H1 (cell line): ENCODE measurements at regions not wholly inside any gene's neighbourhood (a gene's known extent, or its start where the extent isn't known, plus 50 kb on each side); places are given as distances from the start of the nearest gene placed in this dataset.

ENCODE experiments used
- CTCF ChIA-PET: fragments of 300-600 bp; sonication (Branson Sonifier 250); formaldehyde crosslinking; loops from one replicate; lab custom pipeline; 2021; ENCODE audit not compliant: partially characterized antibody; lab: Charles Lee
- POLR2A ChIA-PET: fragments of 300-600 bp; sonication (Branson Sonifier 250); formaldehyde crosslinking; loops from one replicate; lab custom pipeline; 2021; ENCODE audit warnings: inconsistent platforms; ENCODE audit not compliant: partially characterized antibody; lab: Charles Lee
- DNase-seq, 2 experiments: peaks; one replicate each; pipeline versions ENCODE4 v3.0.0 to v3.0.0-alpha.2; 2010 to 2022; ENCODE audit warnings: low spot score in 2 of 2, low read depth in 1 of 2, mixed read lengths in 1 of 2
- FAIRE-seq: peaks from 2 replicates; lab custom pipeline; 2011; peaks lifted over from hg19 to GRCh38; lab: Jason Lieb, UNC
- H2AFZ ChIP-seq: 2 replicates; pipeline ENCODE4 v1.8.1; 2012; ENCODE audit warnings: low read length, inconsistent platforms
- H2AK5ac ChIP-seq: 2 replicates; pipeline ENCODE4 v1.6.1; 2013; ENCODE audit warnings: low read depth, low read length
- H2BK120ac ChIP-seq: replicated peaks from 2 replicates; pipeline ENCODE3; 2013; ENCODE audit warnings: low read depth, low read length, inconsistent platforms
- H2BK12ac ChIP-seq: 2 replicates; pipeline ENCODE4 v1.6.1; 2013; ENCODE audit warnings: low read depth, low read length
- H2BK15ac ChIP-seq: 2 replicates; pipeline ENCODE4 v1.6.1; 2013; ENCODE audit warnings: low read length
- H2BK20ac ChIP-seq: 2 replicates; pipeline ENCODE4 v1.6.1; 2013; ENCODE audit warnings: low read length
- H2BK5ac ChIP-seq: 2 replicates; pipeline ENCODE4 v1.6.1; 2013; ENCODE audit warnings: low read depth, low read length
- H3K14ac ChIP-seq: 2 replicates; pipeline ENCODE4 v1.6.1; 2013; ENCODE audit warnings: inconsistent platforms; ENCODE audit not compliant: insufficient read length
- H3K18ac ChIP-seq: 2 replicates; pipeline ENCODE4 v1.6.1; 2013; ENCODE audit warnings: low read length; ENCODE audit errors: extremely low read depth
- H3K23ac ChIP-seq: 2 replicates; pipeline ENCODE4 v1.6.1; 2013; ENCODE audit warnings: inconsistent platforms; ENCODE audit not compliant: insufficient read length
- H3K23me2 ChIP-seq: 2 replicates; pipeline ENCODE4 v1.6.1; 2013; ENCODE audit warnings: low read depth, low read length
- H3K27ac ChIP-seq: 2 replicates; pipeline ENCODE4 v1.6.1; 2011; ENCODE audit warnings: low read depth, low read length, inconsistent platforms
- H3K27me3 ChIP-seq, 4 experiments: replicated peaks in 1 of 4; 1 replicate in 1 of 4; 2 replicates in 3 of 4; pipeline versions ENCODE4 v1.6.1 to v1.8.1; 2011 to 2013; ENCODE audit warnings: low read length in 3 of 4, mild to moderate bottlenecking in 3 of 4, inconsistent platforms in 2 of 4, mixed read lengths in 2 of 4, moderate library complexity in 1 of 4; ENCODE audit not compliant: control insufficient read depth in 3 of 4, insufficient read depth in 3 of 4; ENCODE audit errors: extremely low read depth in 1 of 4
- H3K36me3 ChIP-seq, 4 experiments: 2 replicates each; pipeline versions ENCODE4 v1.6.1 to v1.8.1; 2011 to 2013; ENCODE audit warnings: mild to moderate bottlenecking in 4 of 4, low read length in 3 of 4, moderate library complexity in 2 of 4, control low read depth in 1 of 4, inconsistent platforms in 1 of 4; ENCODE audit not compliant: insufficient read depth in 4 of 4, control insufficient read depth in 2 of 4
- H3K4ac ChIP-seq: replicated peaks from 2 replicates; pipeline ENCODE3; 2013; ENCODE audit warnings: low read length, low read depth, mixed read lengths, inconsistent platforms; ENCODE audit not compliant: insufficient read length
- H3K4me1 ChIP-seq, 4 experiments: replicated peaks in 1 of 4; 1 replicate in 1 of 4; 2 replicates in 3 of 4; pipeline versions ENCODE4 v1.6.1 to v1.8.1; 2011 to 2013; ENCODE audit warnings: low read length in 3 of 4, inconsistent platforms in 2 of 4, mixed read lengths in 1 of 4; ENCODE audit not compliant: insufficient read depth in 4 of 4, control insufficient read depth in 3 of 4
- H3K4me2 ChIP-seq, 2 experiments: 2 replicates each; pipeline versions ENCODE4 v1.6.1 to v1.8.1; 2011 to 2013; ENCODE audit warnings: low read depth in 2 of 2, low read length in 2 of 2, control low read depth in 1 of 2, inconsistent platforms in 1 of 2, mild to moderate bottlenecking in 1 of 2; ENCODE audit not compliant: insufficient read depth in 1 of 2
- H3K4me3 ChIP-seq, 4 experiments: fragments of 200-600, 300-600 bp in 1 of 4; sonication (generic), shearing (Covaris generic), sonication (Bioruptor Twin) in 1 of 4; 2 replicates each; pipeline versions ENCODE4 v1.5.1 to v1.8.1; 2011 to 2016; ENCODE audit warnings: low read length in 4 of 4, low read depth in 3 of 4, control low read depth in 2 of 4, inconsistent platforms in 2 of 4, mild to moderate bottlenecking in 2 of 4, mixed read lengths in 1 of 4, moderate library complexity in 1 of 4; ENCODE audit not compliant: insufficient read depth in 2 of 4; ENCODE audit errors: extremely low read depth in 1 of 4
- H3K56ac ChIP-seq: replicated peaks from 2 replicates; pipeline ENCODE3; 2013; ENCODE audit warnings: low read depth, mild to moderate bottlenecking, mixed read lengths, low read length, inconsistent platforms; ENCODE audit not compliant: insufficient read length
- H3K79me1 ChIP-seq: 2 replicates; pipeline ENCODE4 v1.6.1; 2013; ENCODE audit warnings: low read depth, low read length, control low read depth
- H3K79me2 ChIP-seq, 2 experiments: 2 replicates each; pipeline versions ENCODE4 v1.6.1 to v1.8.1; 2012 to 2013; ENCODE audit warnings: low read length in 2 of 2, mild to moderate bottlenecking in 2 of 2, inconsistent platforms in 1 of 2; ENCODE audit not compliant: insufficient read depth in 2 of 2, control insufficient read depth in 1 of 2
- H3K9ac ChIP-seq, 4 experiments: replicated peaks in 1 of 4; 1 replicate in 1 of 4; 2 replicates in 3 of 4; pipeline versions ENCODE4 v1.6.1 to v1.8.1; 2011 to 2013; ENCODE audit warnings: low read depth in 3 of 4, low read length in 3 of 4, control low read depth in 2 of 4, mild to moderate bottlenecking in 2 of 4, moderate library complexity in 2 of 4, inconsistent platforms in 1 of 4; ENCODE audit errors: extremely low read depth in 1 of 4
- H3K9me3 ChIP-seq, 2 experiments: 2 replicates each; pipeline versions ENCODE4 v1.6.1 to v1.8.1; 2012 to 2013; ENCODE audit warnings: mild to moderate bottlenecking in 2 of 2, moderate library complexity in 2 of 2, control low read depth in 1 of 2, inconsistent platforms in 1 of 2, low read depth in 1 of 2, low read length in 1 of 2, mixed read lengths in 1 of 2; ENCODE audit not compliant: insufficient read depth in 2 of 2
- H4K20me1 ChIP-seq, 2 experiments: replicated peaks in 1 of 2; 2 replicates each; pipeline versions ENCODE3 to v1.8.1; 2011 to 2013; ENCODE audit warnings: inconsistent platforms in 2 of 2, low read length in 2 of 2, mild to moderate bottlenecking in 1 of 2; ENCODE audit not compliant: insufficient read depth in 2 of 2, control insufficient read depth in 1 of 2
- H4K5ac ChIP-seq: 2 replicates; pipeline ENCODE4 v1.6.1; 2013; ENCODE audit warnings: low read length, low read depth, mixed read lengths, inconsistent platforms; ENCODE audit not compliant: insufficient read length
- H4K8ac ChIP-seq: 2 replicates; pipeline ENCODE4 v1.8.0; 2013; ENCODE audit warnings: mild to moderate bottlenecking, moderate library complexity, low read length, inconsistent platforms; ENCODE audit not compliant: insufficient read depth; ENCODE audit errors: extremely low read depth
- H4K91ac ChIP-seq: replicated peaks from 2 replicates; pipeline ENCODE3; 2013; ENCODE audit warnings: low read length, mixed read lengths, inconsistent platforms; ENCODE audit not compliant: insufficient read length
- ASH2L ChIP-seq: fragments of 200-600, 300-600 bp; sonication (generic); IDR thresholded peaks from one replicate; pipeline ENCODE4 v1.7.1; 2017; ENCODE audit warnings: low read length
- BCL11A ChIP-seq, 2 experiments: IDR thresholded peaks; one replicate each; pipeline ENCODE4 v1.6.1; 2011; ENCODE audit warnings: low read depth in 2 of 2, low read length in 2 of 2, mild to moderate bottlenecking in 2 of 2
- EZH2 ChIP-seq: fragments of 200-600 bp; sonication (generic); IDR thresholded peaks from 2 replicates; pipeline ENCODE4 v1.7.1; 2012; ENCODE audit warnings: low read depth, mild to moderate bottlenecking, moderate library complexity, low read length, inconsistent platforms; ENCODE audit not compliant: severe bottlenecking
- RXRA ChIP-seq: IDR thresholded peaks from 2 replicates; pipeline ENCODE4 v1.6.1; 2011; ENCODE audit warnings: low read depth, mild to moderate bottlenecking, low read length, moderate library complexity; ENCODE audit not compliant: insufficient read depth
- SUZ12 ChIP-seq: fragments of 200-600 bp; sonication (generic); IDR thresholded peaks from 2 replicates; pipeline ENCODE4 v1.6.1; 2012; ENCODE audit warnings: mild to moderate bottlenecking, inconsistent platforms, low read length, moderate library complexity, mixed read lengths
- TAF1 ChIP-seq: IDR thresholded peaks from 2 replicates; pipeline ENCODE4 v1.6.1; 2011; ENCODE audit warnings: mild to moderate bottlenecking, low read depth, low read length
- TBP ChIP-seq: IDR thresholded peaks from 2 replicates; pipeline ENCODE4 v1.6.1; 2011; ENCODE audit warnings: low read depth, low read length, improper control_type of control experiment
- ZNF274 ChIP-seq: IDR thresholded peaks from 2 replicates; pipeline ENCODE4 v1.7.0; 2012; ENCODE audit warnings: low read length, borderline replicate concordance; ENCODE audit errors: extremely low read depth
- WGBS, 2 experiments: shearing (Covaris generic) in 1 of 2; methylation state at CpG; one replicate each; pipeline versions ENCODE4 v1.1.6 to v1.1.7; 2013 to 2015; ENCODE audit warnings: low lambda C conversion rate in 2 of 2, mixed read lengths in 2 of 2, inconsistent platforms in 1 of 2, low coverage in 1 of 2, missing lambda C conversion rate in 1 of 2; ENCODE audit not compliant: insufficient replicate concordance in 2 of 2, insufficient coverage in 1 of 2, insufficient read length in 1 of 2; ENCODE audit errors: extremely low coverage in 1 of 2, missing lambda C conversion rate in 1 of 2; 5-methylcytosine and 5-hydroxymethylcytosine counted together
- TF ChIP-seq, protein P1 (sequence below), 3 experiments: IDR thresholded peaks; 1 replicate in 2 of 3; 2 replicates in 1 of 3; pipeline versions ENCODE4 v1.5.1 to v1.6.1; 2011; ENCODE audit warnings: low read length in 3 of 3, mild to moderate bottlenecking in 3 of 3, inconsistent platforms in 2 of 3, low read depth in 1 of 3, moderate library complexity in 1 of 3; ENCODE audit not compliant: insufficient read depth in 1 of 3; ENCODE audit errors: control extremely low read depth in 1 of 3

DNA sequence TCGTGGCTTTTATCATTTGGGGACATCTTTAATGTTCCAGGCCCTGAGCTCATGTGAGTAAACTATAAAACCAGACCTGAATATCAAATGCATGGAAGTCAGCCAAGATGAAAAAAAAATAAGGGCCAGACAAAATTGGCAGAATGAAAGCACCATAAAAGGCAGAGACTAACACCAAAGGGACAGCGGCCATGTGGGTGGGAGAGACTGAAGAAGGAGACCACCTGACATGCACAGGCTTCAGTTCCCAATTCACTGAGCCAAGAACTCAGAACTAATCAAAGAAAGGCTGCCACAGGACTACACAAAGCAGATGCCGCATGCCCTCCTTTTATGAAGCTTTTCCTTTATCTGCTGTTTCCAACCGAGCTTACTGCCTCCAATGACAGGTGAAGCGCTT, 267.1 kb downstream of the RAD51AP2 start:
- ChIA-PET POLR2A (no interaction called here), CTCF (no interaction called here)
- no peak overlapping the region for H3K56ac ChIP-seq
- H2BK12ac ChIP-seq: no peak overlapping the region
- no peak overlapping the region for H2BK120ac ChIP-seq
- no peak overlapping the region for H2BK15ac ChIP-seq
- H3K36me3 ChIP-seq: no peaks in the 10 kb centered on the region
- no peak overlapping the region for H3K4ac ChIP-seq
- H3K27me3 ChIP-seq: no peaks in the 10 kb centered on the region
- no peak overlapping the region for H4K8ac ChIP-seq
- 89% methylated on average over 5 of the region's 5 CpGs; no CpG with 5 or more reads in 1 of the 2 experiments for WGBS, 2 experiments
- H4K5ac ChIP-seq: no peak overlapping the region
- H2AK5ac ChIP-seq: no peak overlapping the region
- H2BK20ac ChIP-seq: no peak overlapping the region
- H3K23me2 ChIP-seq: no peaks in the 10 kb centered on the region; the same call in 1 of the 2 replicates
- H3K4me2 ChIP-seq: no peak overlapping the region
- no peaks in the 10 kb centered on the region for H3K9me3 ChIP-seq
- no peak overlapping the region for H2AFZ ChIP-seq
- TF ChIP-seq, protein P1, sequence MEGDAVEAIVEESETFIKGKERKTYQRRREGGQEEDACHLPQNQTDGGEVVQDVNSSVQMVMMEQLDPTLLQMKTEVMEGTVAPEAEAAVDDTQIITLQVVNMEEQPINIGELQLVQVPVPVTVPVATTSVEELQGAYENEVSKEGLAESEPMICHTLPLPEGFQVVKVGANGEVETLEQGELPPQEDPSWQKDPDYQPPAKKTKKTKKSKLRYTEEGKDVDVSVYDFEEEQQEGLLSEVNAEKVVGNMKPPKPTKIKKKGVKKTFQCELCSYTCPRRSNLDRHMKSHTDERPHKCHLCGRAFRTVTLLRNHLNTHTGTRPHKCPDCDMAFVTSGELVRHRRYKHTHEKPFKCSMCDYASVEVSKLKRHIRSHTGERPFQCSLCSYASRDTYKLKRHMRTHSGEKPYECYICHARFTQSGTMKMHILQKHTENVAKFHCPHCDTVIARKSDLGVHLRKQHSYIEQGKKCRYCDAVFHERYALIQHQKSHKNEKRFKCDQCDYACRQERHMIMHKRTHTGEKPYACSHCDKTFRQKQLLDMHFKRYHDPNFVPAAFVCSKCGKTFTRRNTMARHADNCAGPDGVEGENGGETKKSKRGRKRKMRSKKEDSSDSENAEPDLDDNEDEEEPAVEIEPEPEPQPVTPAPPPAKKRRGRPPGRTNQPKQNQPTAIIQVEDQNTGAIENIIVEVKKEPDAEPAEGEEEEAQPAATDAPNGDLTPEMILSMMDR (IDR thresholded peaks at IDR 0.05; ENCODE audit: control extremely low read depth in 1 of 3, insufficient read depth in 1 of 3, low read depth in 1 of 3, low read length in 3 of 3): no peak
- TF ChIP-seq TBP (no peak), ZNF274 (no peak), ASH2L (no peak), SUZ12 (no peak), BCL11A (IDR thresholded peaks at IDR 0.05; ENCODE audit: low read depth in 2 of 2, low read length in 2 of 2) (no peak), RXRA (no peak), TAF1 (no peak), EZH2 (no peak)
- H3K4me1 ChIP-seq: peaks cover 0 to 2% (median 0%) of the 10 kb centered on the region in 4 experiments; a peak in 2 of 7 replicates
- FAIRE-seq (no peak), DNase-seq (no peak)
- H3K9ac ChIP-seq: no peak overlapping the region
- no peaks in the 10 kb centered on the region for H3K79me2 ChIP-seq
- H3K18ac ChIP-seq: no peak overlapping the region
- H3K14ac ChIP-seq: no peak overlapping the region
- no peak overlapping the region for H4K91ac ChIP-seq
- no peak overlapping the region for H2BK5ac ChIP-seq
- no peak overlapping the region for H3K4me3 ChIP-seq
- no peak overlapping the region for H3K23ac ChIP-seq
- no peaks in the 10 kb centered on the region for H3K79me1 ChIP-seq
- no peak overlapping the region for H3K27ac ChIP-seq
- no peaks in the 10 kb centered on the region for H4K20me1 ChIP-seq
